Stimulated activated CD4-positive, alpha-beta T cell treated with anti-CD3 and anti-CD28 coated beads, Interleukin-4, amount 100 ng/mL, for 1 hour (primary cell): ENCODE measurements at regions not wholly inside any gene's neighbourhood (a gene's known extent, or its start where the extent isn't known, plus 50 kb on each side); places are given as distances from the start of the nearest gene placed in this dataset.
"Not testable (repeated sequence)": the region's sequence is repeated elsewhere in the genome, so short reads cannot be mapped to it uniquely, and the experiment has no call there.

ENCODE experiments used
- DNase-seq: peaks from one replicate; pipeline ENCODE4 v3.0.0-alpha.2; 2020

DNA sequence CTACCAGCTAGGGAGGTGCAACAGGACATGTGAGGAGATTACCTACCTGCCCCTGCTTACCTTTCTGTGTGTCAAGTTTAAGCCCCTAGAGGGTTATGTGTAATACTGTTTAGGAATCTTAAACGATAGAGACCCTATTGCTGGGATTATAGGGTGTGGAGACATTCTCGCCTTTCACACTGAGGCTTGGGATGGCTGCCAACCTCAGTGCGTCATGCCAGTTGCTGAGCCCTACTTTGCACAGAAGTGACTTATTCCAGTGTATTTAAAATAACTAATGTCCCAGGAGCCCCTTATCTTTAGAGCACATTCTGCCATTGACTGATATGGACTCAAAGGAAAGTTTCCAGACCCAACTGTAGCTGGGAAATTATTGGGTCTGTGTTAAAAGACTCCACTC, 76.6 kb upstream of the XPA start:
- no peak for DNase-seq

GRCh38 chr9:97774673-97775072, 77.5 kb upstream of the XPA start:
- no peak for DNase-seq

- not testable (repeated sequence) for DNase-seq
Measured at GRCh38 chr9:97778740-97779139, 74.3 kb upstream of the FOXE1 start.

GRCh38 chr9:97779608-97780007, 73.4 kb upstream of the FOXE1 start:
- no peak for DNase-seq

- DNase-seq = no peak
Measured at GRCh38 chr9:97781902-97782301, 71.1 kb upstream of the FOXE1 start.

GRCh38 chr9:97786341-97786740, 66.7 kb upstream of the FOXE1 start:
- no peak for DNase-seq

GRCh38 chr9:97787551-97787950, 65.5 kb upstream of the FOXE1 start:
- DNase-seq = no peak

DNA sequence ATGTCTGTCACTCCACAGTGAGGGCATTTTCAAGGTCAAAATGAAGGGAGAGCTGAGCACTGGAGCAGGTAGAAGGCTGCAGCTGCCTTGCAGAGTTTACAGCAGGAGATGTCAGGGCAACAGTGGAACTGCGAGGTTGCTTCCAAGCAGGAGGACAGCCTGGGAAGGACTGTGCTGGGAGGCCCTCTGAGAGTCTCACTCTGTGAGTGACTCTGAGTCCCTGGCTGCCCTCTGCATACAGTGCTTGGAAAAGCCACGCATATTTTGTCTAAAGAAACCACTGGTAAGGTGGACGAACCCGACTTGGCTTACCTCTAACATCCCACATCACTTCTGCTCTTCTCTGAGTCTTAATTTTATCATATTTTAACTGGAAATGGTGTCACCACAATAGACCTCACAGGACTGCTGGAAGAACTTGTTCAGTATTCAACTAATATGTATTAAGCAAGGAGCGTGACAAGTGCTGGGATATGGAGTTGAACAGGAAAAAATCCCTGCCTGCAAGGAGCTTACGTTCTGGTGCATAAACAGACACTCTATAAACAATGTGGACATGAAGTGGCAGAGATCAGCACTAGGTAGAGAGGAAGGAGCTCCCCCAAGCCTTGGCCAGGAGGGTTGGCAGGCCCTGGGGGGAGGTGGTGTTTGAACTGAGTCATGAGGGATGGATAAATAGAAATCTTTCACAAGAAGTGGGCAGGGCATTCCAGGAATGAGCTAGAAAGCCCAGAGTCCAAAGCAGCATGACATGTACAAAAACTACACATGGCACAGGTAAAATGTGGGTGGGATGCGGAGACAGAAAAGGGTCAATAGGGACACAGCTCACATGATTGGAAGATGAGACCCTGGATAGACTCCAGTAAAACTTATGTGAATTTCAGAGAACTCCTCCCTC, 64.0 kb upstream of the FOXE1 start:
- no peak for DNase-seq

GRCh38 chr9:97790542-97790941, 62.5 kb upstream of the FOXE1 start:
- DNase-seq = no peak

DNA sequence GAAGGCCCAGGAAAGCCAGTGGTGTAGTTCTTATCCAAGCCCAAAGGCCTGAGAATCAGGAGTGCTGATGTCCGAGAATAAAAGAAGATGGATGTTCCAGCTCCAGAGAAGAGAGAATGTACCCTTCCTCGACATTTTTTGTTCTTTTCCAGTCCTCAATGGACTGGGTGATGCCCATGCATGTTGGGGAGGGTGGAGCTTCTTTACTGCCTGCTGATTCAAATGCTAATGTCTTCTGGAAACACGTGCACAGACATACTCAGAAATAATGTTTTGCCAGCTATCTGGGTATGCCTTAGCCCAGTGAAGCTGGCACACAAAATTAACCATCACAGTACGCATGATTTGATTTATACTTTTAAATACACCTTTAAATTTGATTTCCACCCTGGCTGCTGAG, 61.5 kb upstream of the FOXE1 start:
- no peak for DNase-seq

GRCh38 chr9:97793067-97793466, 60.0 kb upstream of the FOXE1 start:
- no peak for DNase-seq

DNA sequence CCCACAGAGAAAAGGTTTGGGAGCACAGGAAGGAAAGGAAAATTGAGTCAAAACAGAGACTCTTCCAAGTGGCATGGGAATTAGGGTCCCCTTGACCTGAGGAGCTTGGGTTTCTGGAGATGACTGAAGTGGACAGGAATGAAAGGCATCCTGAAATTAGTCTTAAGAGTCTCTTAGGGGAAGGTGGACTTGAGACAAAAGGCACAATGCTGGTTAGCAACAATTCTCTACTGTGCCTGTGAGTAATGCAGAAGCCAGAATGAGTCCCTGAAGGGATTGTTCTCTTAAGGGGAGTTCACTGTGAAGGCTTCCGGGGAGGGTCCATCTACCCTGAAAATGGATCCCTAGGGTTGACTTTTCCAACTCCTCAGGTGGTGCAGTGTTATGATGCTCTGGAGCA, 58.4 kb upstream of the FOXE1 start:
- no peak for DNase-seq

DNA sequence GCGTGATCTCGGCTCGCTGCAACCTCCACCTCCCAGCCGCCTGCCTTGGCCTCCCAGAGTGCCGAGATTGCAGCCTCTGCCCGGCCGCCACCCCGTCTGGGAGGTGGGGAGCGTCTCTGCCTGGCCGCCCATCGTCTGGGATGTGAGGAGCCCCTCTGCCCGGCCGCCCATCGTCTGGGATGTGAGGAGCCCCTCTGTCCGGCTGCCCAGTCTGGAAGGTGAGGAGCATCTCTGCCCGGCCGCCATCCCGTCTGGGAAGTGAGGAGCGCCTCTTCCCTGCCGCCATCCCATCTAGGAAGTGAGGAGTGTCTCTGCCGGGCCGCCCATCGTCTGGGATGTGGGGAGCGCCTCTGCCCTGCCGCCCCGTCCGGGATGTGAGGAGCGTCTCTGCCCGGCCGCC, 56.9 kb upstream of the FOXE1 start:
- DNase-seq = not testable (repeated sequence)

- DNase-seq = no peak
Measured at GRCh38 chr9:97801180-97801579, 51.8 kb upstream of the FOXE1 start.

- DNase-seq = no peak
Measured at GRCh38 chr9:97802276-97802675, 50.8 kb upstream of the FOXE1 start.

GRCh38 chr9:97803167-97804058, 49.6 kb upstream of the FOXE1 start:
- DNase-seq = peak; percentile 72
